GM10266 (cell line): ENCODE measurements at regions not wholly inside any gene's neighbourhood (a gene's known extent, or its start where the extent isn't known, plus 50 kb on each side); places are given as distances from the start of the nearest gene placed in this dataset.
"Not testable (repeated sequence)": the region's sequence is repeated elsewhere in the genome, so short reads cannot be mapped to it uniquely, and the experiment has no call there.

ENCODE experiments used
- DNase-seq: peaks from one replicate; pipeline ENCODE4 v3.0.0; 2012; ENCODE audit errors: extremely low spot score
- TF ChIP-seq, protein P1 (sequence below): IDR thresholded peaks from 2 replicates; pipeline ENCODE4 v1.5.1; 2012; ENCODE audit warnings: mild to moderate bottlenecking, low read depth; ENCODE audit not compliant: control insufficient read depth, insufficient read depth; ENCODE audit errors: missing control alignments

DNA sequence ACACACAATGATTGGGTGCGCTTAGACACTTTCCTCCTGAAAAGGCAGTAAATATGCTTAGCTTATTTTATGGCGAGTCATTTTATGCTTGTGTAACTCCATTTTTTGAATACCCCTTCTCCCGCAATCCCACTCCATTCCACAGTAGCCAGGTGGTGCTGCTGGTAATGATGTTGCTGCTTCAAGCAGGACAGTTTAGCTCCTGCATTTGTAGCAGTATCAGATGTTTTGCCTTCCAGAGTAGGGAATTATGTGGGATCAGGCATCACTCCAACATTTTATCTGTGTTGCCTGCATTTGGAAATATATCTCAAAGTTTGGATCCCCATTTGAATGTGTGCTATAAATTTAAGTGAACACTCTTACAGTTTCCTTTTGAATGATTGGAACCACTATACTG lies 302.1 kb upstream of the SGO1 start:
- DNase-seq, result no peak
- TF ChIP-seq, protein P1, sequence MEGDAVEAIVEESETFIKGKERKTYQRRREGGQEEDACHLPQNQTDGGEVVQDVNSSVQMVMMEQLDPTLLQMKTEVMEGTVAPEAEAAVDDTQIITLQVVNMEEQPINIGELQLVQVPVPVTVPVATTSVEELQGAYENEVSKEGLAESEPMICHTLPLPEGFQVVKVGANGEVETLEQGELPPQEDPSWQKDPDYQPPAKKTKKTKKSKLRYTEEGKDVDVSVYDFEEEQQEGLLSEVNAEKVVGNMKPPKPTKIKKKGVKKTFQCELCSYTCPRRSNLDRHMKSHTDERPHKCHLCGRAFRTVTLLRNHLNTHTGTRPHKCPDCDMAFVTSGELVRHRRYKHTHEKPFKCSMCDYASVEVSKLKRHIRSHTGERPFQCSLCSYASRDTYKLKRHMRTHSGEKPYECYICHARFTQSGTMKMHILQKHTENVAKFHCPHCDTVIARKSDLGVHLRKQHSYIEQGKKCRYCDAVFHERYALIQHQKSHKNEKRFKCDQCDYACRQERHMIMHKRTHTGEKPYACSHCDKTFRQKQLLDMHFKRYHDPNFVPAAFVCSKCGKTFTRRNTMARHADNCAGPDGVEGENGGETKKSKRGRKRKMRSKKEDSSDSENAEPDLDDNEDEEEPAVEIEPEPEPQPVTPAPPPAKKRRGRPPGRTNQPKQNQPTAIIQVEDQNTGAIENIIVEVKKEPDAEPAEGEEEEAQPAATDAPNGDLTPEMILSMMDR, result no peak

DNA sequence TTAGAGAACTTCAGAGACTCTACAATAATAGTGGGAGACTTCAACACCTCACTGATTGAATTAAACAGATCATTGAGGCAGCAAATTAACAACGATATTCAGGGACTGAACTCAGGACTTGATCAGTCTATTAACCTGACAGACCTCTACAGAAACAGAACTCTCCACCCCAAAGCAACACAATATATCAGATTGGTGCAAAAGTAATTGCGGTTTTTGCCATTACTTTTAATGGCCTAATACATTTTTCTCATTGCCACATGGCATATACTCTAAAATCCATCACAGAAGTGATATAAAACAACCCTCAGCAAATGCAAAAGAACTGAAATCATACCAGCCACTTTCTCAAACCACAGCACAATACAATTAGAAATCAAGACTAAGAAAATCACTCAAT lies 298.1 kb upstream of the SGO1 start:
- TF ChIP-seq, protein P1, result no peak

DNA sequence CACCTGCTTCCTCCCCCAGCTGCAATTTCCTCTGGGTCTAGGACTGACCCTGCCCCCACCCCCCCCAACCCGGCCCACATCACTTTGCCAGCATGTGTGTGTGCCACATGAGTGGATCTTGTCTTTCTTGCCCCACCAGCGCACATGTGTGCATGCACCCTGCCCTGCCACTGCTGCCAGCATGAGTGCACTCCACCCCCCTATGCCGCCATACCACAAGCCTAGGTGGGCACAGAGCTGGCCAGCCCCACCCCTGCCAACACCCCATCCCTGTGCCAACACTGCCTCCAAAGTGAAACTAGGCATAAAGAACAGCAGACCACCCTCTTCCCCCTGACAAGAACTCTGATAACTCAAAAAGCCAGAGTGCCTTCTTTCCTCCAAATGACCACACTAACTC lies 296.3 kb upstream of the SGO1 start:
- no peak for DNase-seq
- TF ChIP-seq, protein P1, result no peak

More for the DNA sequence above, 298.1 kb upstream of the SGO1 start:
- no peak for DNase-seq

DNA sequence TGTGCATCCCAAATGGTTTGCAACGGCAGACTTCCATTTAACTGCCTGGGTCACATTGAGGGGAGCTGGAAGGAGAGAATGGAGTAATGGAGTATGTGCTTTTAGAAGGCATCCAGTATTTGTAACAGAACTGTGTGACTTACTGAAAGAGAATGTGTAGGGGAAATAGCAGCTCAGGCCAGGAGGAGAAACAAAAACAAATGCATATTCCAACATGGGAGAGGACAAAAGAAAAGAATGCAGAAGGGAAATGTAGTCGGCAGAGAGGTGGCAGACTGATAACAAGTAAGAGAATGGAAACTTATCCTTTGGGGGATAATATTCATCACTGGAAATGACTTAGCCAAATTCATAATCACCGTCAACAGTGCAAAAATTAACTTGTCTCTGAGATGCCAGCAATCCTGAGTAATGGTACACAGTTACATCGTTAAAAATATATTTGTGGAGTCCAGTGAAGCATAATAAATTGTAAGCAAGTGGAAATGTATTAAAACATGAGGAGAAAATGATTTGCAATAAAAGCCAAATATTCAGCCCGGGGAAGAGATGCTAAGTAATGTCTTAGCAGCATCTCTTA lies 294.9 kb upstream of the SGO1 start:
- TF ChIP-seq, protein P1, result no peak
- no peak for DNase-seq

DNA sequence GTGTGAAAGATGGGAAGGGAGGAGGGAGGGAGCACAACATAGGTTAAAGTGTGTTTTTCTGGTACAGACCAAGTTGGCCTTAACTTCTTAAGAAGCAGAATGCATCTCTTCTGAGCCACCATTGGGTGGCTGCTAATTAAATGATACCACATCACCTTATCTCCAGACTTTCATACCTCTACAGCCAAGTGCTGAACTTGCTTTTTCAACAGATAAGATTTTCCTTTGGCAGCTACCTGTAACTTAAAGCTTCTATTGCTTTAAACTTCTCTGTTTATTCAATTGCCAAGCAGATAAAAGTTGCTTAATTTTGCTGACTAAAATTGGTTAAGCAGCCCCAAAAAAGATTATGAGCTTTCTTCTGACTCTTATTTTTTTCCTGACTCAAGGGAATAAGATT lies 292.4 kb upstream of the SGO1 start:
- TF ChIP-seq, protein P1, result no peak
- no peak for DNase-seq

DNA sequence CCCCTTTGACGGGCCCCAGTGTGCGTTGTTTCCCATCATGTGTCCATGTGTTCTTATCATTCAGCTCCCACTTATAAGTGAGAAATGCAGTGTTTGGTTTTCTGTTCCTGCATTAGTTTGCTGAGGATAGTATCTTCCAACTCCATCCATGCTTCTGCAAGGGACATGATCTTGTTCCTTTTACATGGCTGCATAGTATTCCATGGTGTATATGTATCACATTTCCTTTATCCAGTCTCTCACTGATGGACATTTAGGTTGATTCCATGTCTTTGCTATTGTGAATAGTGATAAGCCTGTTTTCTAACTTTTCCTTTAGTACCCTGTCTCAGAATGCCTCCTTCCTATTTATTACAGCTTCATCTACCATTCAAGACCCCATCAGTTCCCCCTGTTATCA lies 278.2 kb upstream of the SGO1 start:
- DNase-seq, result not testable (repeated sequence)

DNA sequence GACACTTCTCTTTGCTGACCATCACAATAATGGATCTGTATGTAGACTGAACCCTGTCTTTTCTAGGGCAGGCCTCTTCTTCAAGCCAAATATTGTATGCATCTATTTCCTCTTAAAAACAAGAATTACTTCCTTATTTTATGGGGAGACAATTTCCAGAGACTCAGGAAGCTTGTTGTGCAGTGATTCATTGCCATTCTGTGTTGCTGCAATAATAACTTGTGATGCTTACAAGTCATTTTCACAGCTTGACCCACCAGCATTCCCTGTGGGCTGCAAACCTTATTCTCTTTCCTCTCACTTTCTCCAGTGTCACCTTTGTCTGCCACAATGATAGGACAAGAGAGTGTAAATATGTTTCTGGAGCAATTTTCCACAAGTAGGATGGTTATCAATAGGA lies 276.7 kb upstream of the SGO1 start:
- TF ChIP-seq, protein P1, result no peak
- DNase-seq, result no peak

DNA sequence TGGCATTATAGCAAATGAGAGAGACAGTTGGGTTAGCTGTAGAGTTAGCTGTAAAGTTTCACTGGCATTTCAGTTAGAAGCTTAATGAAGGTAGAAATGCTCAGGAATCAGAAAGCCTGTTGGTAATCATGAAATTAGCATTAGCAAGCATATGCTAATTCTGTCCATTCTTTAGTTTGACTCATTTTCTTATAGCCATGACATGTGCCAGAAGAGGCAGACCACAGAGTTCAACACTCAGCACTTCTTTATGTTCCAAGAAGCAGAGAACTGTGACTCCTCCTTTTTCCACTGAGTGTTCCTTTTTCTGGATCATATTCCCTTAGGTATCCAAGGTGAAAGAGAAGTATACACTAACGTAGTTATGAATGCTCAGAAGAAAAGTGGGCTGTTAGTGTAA lies 276.2 kb upstream of the SGO1 start:
- TF ChIP-seq, protein P1, result no peak
- DNase-seq, result no peak
